ENCODE measurements at regions not wholly inside any gene's neighbourhood (a gene's known extent, or its start where the extent isn't known, plus 50 kb on each side); places are given as distances from the start of the nearest gene placed in this dataset.

DNA sequence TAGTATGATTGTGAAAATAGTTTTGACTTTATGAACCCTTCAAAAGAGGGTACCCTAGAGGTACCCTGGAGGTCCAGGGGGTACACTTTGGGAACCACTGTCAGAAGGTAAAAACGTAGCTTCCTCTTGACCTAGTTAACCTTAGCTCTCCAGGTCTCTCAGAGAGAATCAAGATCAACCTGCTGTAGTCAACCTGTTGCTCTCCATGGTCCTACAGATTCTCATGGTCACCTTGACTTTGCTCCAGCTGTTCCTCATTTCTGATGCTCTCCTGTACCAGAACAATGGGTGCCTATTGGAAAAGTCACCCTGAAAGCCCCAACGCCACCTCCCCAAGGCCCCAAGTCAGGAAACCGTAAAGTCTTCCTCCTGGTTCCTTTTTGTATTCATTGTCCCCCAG is 294.4 kb upstream of the CDH4 start:
- DNase-seq (ENCODE audit: low read depth): no peak
- no peak overlapping the region for H3K4me3 ChIP-seq (ENCODE audit: low read depth, low read length)
- TF ChIP-seq, protein P1, sequence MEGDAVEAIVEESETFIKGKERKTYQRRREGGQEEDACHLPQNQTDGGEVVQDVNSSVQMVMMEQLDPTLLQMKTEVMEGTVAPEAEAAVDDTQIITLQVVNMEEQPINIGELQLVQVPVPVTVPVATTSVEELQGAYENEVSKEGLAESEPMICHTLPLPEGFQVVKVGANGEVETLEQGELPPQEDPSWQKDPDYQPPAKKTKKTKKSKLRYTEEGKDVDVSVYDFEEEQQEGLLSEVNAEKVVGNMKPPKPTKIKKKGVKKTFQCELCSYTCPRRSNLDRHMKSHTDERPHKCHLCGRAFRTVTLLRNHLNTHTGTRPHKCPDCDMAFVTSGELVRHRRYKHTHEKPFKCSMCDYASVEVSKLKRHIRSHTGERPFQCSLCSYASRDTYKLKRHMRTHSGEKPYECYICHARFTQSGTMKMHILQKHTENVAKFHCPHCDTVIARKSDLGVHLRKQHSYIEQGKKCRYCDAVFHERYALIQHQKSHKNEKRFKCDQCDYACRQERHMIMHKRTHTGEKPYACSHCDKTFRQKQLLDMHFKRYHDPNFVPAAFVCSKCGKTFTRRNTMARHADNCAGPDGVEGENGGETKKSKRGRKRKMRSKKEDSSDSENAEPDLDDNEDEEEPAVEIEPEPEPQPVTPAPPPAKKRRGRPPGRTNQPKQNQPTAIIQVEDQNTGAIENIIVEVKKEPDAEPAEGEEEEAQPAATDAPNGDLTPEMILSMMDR (IDR thresholded peaks at IDR 0.05; ENCODE audit: control insufficient read depth, extremely low read depth, insufficient read depth): no peak

DNA sequence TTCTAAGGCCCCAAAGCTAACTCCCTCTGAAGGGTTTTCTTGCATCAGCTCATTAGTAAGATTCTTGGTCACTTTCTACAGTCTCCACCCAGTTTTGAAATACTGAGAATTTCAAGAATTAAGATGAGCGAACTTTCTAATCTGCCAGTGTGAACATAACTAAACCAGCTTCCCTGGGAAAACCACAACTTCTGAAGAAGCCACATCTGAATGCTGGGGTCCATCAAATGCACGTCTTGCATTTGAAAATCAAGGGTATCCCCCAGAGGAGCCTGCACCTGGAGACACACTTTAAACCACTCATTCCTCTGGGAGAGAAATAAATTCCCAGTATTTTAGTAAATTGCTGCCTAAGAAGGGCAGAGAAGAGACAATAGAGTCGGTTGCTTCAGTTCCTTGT is 292.1 kb upstream of the CDH4 start:
- TF ChIP-seq, protein P1 (IDR thresholded peaks at IDR 0.05; ENCODE audit: control insufficient read depth, extremely low read depth, insufficient read depth): no peak
- no peak overlapping the region for H3K4me3 ChIP-seq (ENCODE audit: low read depth, low read length)
- no peak for DNase-seq (ENCODE audit: low read depth)

DNA sequence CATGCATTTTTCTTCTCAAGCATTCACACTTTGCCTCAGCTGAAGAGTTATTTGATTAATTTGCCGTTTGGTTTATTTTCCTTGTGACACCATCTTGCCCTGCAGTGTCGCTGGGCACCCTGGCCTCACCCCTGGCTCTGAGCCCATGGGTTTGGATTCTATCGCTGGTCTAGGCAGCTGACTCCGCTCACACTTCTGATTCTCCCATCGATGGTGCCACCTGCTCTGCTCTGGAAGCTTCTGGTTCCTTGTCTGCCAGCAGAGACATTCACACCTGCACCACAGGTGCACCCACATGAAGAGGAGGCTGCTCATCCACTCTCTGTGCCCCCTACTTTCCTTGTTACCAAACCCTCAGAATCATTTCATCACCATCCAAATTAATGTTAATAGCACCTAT is 291.6 kb upstream of the CDH4 start:
- no peak overlapping the region for H3K4me3 ChIP-seq (ENCODE audit: low read depth, low read length)
- TF ChIP-seq, protein P1 (IDR thresholded peaks at IDR 0.05; ENCODE audit: control insufficient read depth, extremely low read depth, insufficient read depth): no peak
- DNase-seq (ENCODE audit: low read depth): no peak

DNA sequence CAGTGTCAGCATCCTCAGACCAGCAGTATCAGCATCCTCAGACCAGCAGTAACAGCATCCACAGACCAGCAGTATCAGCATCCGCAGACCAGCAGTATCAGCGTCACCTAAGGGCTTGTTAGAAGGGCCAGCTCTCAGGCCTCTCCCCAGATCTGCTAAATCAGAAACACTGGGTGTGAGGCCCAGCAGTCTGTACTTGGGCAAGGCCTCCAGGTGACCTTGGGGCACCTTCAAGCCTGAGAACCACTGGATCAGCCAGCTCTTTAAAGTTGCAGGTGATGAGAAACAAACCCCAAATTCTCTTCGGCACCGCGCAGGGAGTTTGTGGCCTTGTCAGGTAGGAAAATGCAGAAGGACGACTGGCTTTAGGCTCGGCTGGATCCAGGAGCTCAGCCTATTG is 290.5 kb upstream of the CDH4 start:
- no peak overlapping the region for H3K4me3 ChIP-seq (ENCODE audit: low read depth, low read length)
- DNase-seq (ENCODE audit: low read depth): no peak
- TF ChIP-seq, protein P1 (IDR thresholded peaks at IDR 0.05; ENCODE audit: control insufficient read depth, extremely low read depth, insufficient read depth): no peak

DNA sequence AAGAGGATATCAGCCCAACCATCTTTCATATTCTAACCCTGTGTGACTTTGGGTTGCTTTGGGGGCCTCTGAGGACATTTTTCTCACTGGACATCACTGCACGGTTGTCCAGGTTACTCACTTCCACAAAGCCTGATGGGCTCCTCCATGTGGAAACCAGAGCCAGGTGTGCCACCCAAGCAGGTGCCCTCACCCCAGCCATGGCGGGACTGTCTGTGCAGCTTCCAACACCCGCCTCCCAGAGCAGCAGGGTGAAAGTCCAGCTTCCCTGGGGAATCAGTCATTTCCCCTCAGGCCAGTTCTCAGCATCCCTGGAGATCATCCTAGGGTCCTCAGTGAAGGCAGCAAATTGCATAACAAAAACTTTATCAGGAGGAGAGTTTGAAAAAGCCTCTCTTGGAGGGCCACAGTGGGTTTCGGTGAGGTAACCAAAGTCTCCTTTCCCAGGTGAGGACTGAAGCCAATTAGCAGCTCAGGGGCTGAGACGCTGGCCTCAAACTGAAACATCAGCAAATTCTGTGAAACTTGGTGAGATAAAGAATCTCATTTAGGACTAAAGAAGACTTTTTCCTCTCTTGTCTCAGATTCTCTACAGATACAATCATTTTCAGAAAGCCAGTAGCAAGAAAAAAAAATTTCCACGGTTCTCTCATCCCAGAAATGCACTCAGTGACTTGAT is 289.6 kb upstream of the CDH4 start:
- H3K4me3 ChIP-seq (ENCODE audit: low read depth, low read length): no peak overlapping the region
- no peak for DNase-seq (ENCODE audit: low read depth)
- TF ChIP-seq, protein P1 (IDR thresholded peaks at IDR 0.05; ENCODE audit: control insufficient read depth, extremely low read depth, insufficient read depth): no peak

DNA sequence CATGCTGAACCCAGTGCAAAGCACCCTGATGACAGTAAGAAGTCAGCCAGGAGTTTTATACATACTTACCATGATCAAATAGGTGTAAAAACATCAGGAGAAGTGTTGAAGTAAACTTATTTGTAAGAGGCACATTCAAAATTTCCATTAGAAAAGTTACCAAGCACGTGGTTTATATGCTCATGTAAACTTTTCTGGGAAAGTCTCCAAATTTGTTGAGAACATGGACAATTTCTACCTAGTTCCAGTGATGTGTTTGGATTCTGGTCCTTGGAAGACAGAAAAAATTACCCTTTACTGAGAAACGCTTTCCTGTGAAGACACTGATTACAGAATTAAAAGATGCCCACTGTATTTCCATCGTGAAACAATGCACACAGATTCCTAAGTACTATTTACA is 288.9 kb upstream of the CDH4 start:
- DNase-seq (ENCODE audit: low read depth): no peak
- H3K4me3 ChIP-seq (ENCODE audit: low read depth, low read length): no peak overlapping the region
- TF ChIP-seq, protein P1 (IDR thresholded peaks at IDR 0.05; ENCODE audit: control insufficient read depth, extremely low read depth, insufficient read depth): no peak

DNA sequence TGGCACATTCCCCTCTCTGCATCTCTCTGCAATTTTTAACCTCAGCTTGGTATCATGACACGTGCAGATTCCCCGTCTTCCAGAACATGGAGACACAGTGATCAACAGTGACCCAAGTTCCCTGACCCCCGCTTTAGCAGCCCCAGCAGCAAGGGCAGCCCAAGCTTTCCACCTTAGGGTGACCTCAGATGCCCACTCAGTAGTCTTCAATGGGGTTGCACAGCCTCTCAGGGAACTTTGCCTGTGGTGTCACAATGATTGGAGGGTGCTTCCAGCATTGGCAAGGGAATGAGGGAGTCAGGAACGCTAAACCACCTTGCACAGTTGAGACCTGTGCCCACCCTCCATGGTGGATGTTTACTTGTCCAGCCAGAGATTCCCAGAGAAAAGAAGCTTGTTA is 287.1 kb upstream of the CDH4 start:
- no peak overlapping the region for H3K4me3 ChIP-seq (ENCODE audit: low read depth, low read length)
- TF ChIP-seq, protein P1 (IDR thresholded peaks at IDR 0.05; ENCODE audit: control insufficient read depth, extremely low read depth, insufficient read depth): no peak
- no peak for DNase-seq (ENCODE audit: low read depth)
